Endothelial cell of umbilical vein (primary cell): ENCODE measurements at regions not wholly inside any gene's neighbourhood (a gene's known extent, or its start where the extent isn't known, plus 50 kb on each side); places are given as distances from the start of the nearest gene placed in this dataset.

Experiments used
- BruUV-seq: library from RNA; stranded (reverse); fragments of 400-500 nt; replicated peaks from 2 replicates; lab custom pipeline; 2021; lab: Mats Ljungman, UMichigan
- CTCF ChIA-PET: fragments of 300-600, 350-600 bp; sonication (Branson Sonifier 250); formaldehyde crosslinking; loops from one replicate; lab custom pipeline; 2021; ENCODE audit warnings: antibody characterized with exemption, inconsistent platforms; lab: Charles Lee
- POLR2A ChIA-PET: fragments of 300-600, 350-600 bp; sonication (Branson Sonifier 250); formaldehyde crosslinking; loops from one replicate; lab custom pipeline; 2021; ENCODE audit warnings: antibody characterized with exemption, inconsistent platforms; lab: Charles Lee
- DNase-seq: peaks from one replicate; pipeline ENCODE4 v3.0.0-alpha.2; 2011; ENCODE audit warnings: low read depth, low spot score
- FAIRE-seq: peaks from 2 replicates; lab custom pipeline; 2011; peaks lifted over from hg19 to GRCh38; lab: Jason Lieb, UNC
- H2AFZ ChIP-seq: 2 replicates; pipeline ENCODE4 v1.6.0; 2012; ENCODE audit warnings: low read depth, low read length, control low read depth, inconsistent platforms
- H3K27ac ChIP-seq: 2 replicates; pipeline ENCODE4 v1.5.1; 2011; ENCODE audit warnings: low read depth, mild to moderate bottlenecking, control low read depth, low read length, moderate library complexity; ENCODE audit not compliant: insufficient read depth
- H3K27me3 ChIP-seq, 2 experiments: 2 replicates each; pipeline versions ENCODE4 v1.6.0 to v1.6.1; 2011; ENCODE audit warnings: low read length in 2 of 2, mixed read lengths in 1 of 2; ENCODE audit not compliant: control insufficient read depth in 2 of 2, insufficient read depth in 2 of 2
- H3K36me3 ChIP-seq, 2 experiments: 2 replicates in 1 of 2; 3 replicates in 1 of 2; pipeline ENCODE4 v1.5.1; 2011; ENCODE audit warnings: low read length in 2 of 2, mild to moderate bottlenecking in 1 of 2, moderate library complexity in 1 of 2; ENCODE audit not compliant: control insufficient read depth in 2 of 2, insufficient read depth in 2 of 2; ENCODE audit errors: extremely low read depth in 1 of 2
- H3K4me1 ChIP-seq: 3 replicates; pipeline ENCODE4 v1.5.1; 2011; ENCODE audit warnings: mild to moderate bottlenecking, low read length; ENCODE audit not compliant: control insufficient read depth, insufficient read depth; ENCODE audit errors: extremely low read depth
- H3K4me2 ChIP-seq: 2 replicates; pipeline ENCODE4 v1.6.1; 2011; ENCODE audit warnings: low read length, control low read depth, mixed read lengths; ENCODE audit not compliant: insufficient read depth
- H3K4me3 ChIP-seq, 3 experiments: fragments of 200-600 bp in 1 of 3; sonication (generic), shearing (Covaris generic) in 1 of 3; replicated peaks in 1 of 3; 2 replicates each; pipeline ENCODE4 v1.5.1; 2011 to 2016; ENCODE audit warnings: control low read depth in 3 of 3, low read length in 3 of 3, mild to moderate bottlenecking in 2 of 3, inconsistent platforms in 1 of 3, low read depth in 1 of 3, moderate library complexity in 1 of 3; ENCODE audit not compliant: insufficient read depth in 1 of 3
- H3K79me2 ChIP-seq: 2 replicates; pipeline ENCODE4 v1.6.0; 2012; ENCODE audit warnings: low read length, inconsistent platforms; ENCODE audit not compliant: control insufficient read depth, insufficient read depth
- H3K9ac ChIP-seq: replicated peaks from 2 replicates; pipeline ENCODE3; 2011; ENCODE audit warnings: low read length, control low read depth; ENCODE audit not compliant: insufficient read depth; ENCODE audit errors: extremely low read depth
- H3K9me1 ChIP-seq: replicated peaks from 3 replicates; pipeline ENCODE4 v1.6.0; 2011; ENCODE audit warnings: mild to moderate bottlenecking, low read length; ENCODE audit not compliant: control insufficient read depth, insufficient read depth; ENCODE audit errors: extremely low read depth
- H3K9me3 ChIP-seq: replicated peaks from 2 replicates; pipeline ENCODE4 v1.5.1; 2012; ENCODE audit warnings: low read length, inconsistent platforms; ENCODE audit not compliant: control insufficient read depth, insufficient read depth
- H4K20me1 ChIP-seq: replicated peaks from 2 replicates; pipeline ENCODE3; 2011; ENCODE audit warnings: mild to moderate bottlenecking, low read length; ENCODE audit not compliant: control insufficient read depth, insufficient read depth; ENCODE audit errors: extremely low read depth
- EZH2 ChIP-seq: IDR thresholded peaks from 2 replicates; pipeline ENCODE4 v1.6.1; 2012; ENCODE audit warnings: borderline replicate concordance, low read depth, mild to moderate bottlenecking, moderate library complexity, low read length, inconsistent platforms; ENCODE audit not compliant: severe bottlenecking
- FOS ChIP-seq: IDR thresholded peaks from 2 replicates; pipeline ENCODE4 v1.6.1; 2011; ENCODE audit warnings: mild to moderate bottlenecking, low read length, moderate library complexity, borderline replicate concordance; ENCODE audit not compliant: insufficient read depth
- GATA2 ChIP-seq: IDR thresholded peaks from 2 replicates; pipeline ENCODE4 v1.7.0; 2011; ENCODE audit warnings: low read depth, mild to moderate bottlenecking, moderate library complexity, mixed read lengths, low read length; ENCODE audit not compliant: insufficient read length, insufficient read depth
- JUN ChIP-seq: IDR thresholded peaks from 2 replicates; pipeline ENCODE4 v1.6.1; 2011; ENCODE audit warnings: borderline replicate concordance, low read depth; ENCODE audit not compliant: insufficient read length, insufficient read depth
- MYC ChIP-seq: IDR thresholded peaks from one replicate; pipeline ENCODE4 v1.6.1; 2011; ENCODE audit warnings: mild to moderate bottlenecking, low read depth, low read length
- POLR2A ChIP-seq: IDR thresholded peaks from 2 replicates; pipeline ENCODE4 v1.6.1; 2012; ENCODE audit warnings: low read depth, mild to moderate bottlenecking, control low read depth, low read length
- POLR2AphosphoS5 ChIP-seq: IDR thresholded peaks from 2 replicates; pipeline ENCODE4 v1.6.1; 2012; ENCODE audit warnings: low read depth, mild to moderate bottlenecking, control low read depth, low read length, moderate library complexity; ENCODE audit not compliant: insufficient read depth
- dilution Hi-C: fragments of 300-500 bp; cut with MboI; formaldehyde crosslinking; loops from one replicate; pipeline ENCODE4 v1.15.0; 2019; ENCODE audit warnings: low sequenced_read_pairs; ENCODE audit not compliant: extremely low pct_ligation_motif_present
- intact Hi-C: fragments of 100-400 bp; cut with micrococcal nuclease; formaldehyde crosslinking; loops from one replicate; pipeline ENCODE4 v1.10.0; 2022
- TF ChIP-seq, protein P1 (sequence below), 2 donors: IDR thresholded peaks; 1 replicate in 1 of 2; 2 replicates in 1 of 2; pipeline ENCODE4 v1.5.1; 2011; ENCODE audit warnings: low read length in 2 of 2, mild to moderate bottlenecking in 2 of 2, moderate library complexity in 2 of 2, control low read depth in 1 of 2, inconsistent platforms in 1 of 2, low read depth in 1 of 2; ENCODE audit not compliant: insufficient read depth in 1 of 2; ENCODE audit errors: extremely low read depth in 1 of 2
- TF ChIP-seq, protein P2 (sequence below): IDR thresholded peaks from 2 replicates; pipeline ENCODE4 v1.6.1; 2011; ENCODE audit not compliant: insufficient read depth, insufficient read length

DNA sequence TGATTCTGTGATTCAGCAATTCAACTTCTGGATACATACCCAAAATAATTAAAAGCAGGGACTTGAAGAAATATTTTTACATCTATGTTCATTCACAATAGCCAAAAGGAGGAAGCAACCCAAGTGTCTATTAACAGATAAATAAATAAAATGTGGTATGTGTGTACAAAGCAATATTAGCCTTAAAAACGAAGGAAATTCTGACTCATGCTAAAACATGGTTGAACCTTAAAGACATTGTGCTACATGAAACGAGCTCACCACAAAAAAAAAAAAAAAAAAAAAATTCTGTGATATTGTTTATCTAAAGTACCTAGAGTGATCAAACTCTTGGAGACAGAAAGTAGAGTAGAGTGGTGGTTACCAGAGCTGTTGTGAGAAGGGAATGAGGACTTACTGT lies 54.8 kb upstream of the TFAP2D start:
- intact Hi-C loops (loop anchor here (5.0 kb wide), 1 partner anchor 64 kb away; no protein-coding TSS in a partner anchor), dilution Hi-C loops (no loop called here)
- Histone ChIP-seq H3K9me3 (no peaks in the 10 kb centered on the region), H3K4me1 (peaks cover 57% of the 10 kb centered on the region), H4K20me1 (no peaks in the 10 kb centered on the region), H3K27ac (peak overlapping the region; percentile 26), H3K9ac (no peak overlapping the region), H3K4me3 (no peak overlapping the region), H3K36me3 (no peaks in the 10 kb centered on the region), H3K9me1 (no peaks in the 10 kb centered on the region), H3K79me2 (no peaks in the 10 kb centered on the region), H3K27me3 (no peaks in the 10 kb centered on the region), H2AFZ (peak overlapping the region; percentile 32), H3K4me2 (no peak overlapping the region)
- ChIA-PET POLR2A (no interaction called here), CTCF (no interaction called here)
- FAIRE-seq (no peak), DNase-seq (no peak)
- BruUV-seq = no TSS peak
- TF ChIP-seq POLR2AphosphoS5 = no peak
- TF ChIP-seq EZH2 = no peak
- TF ChIP-seq POLR2A = no peak
- TF ChIP-seq MYC = no peak
- no peak for TF ChIP-seq FOS
- no peak for TF ChIP-seq GATA2
- no peak for TF ChIP-seq JUN
- TF ChIP-seq, protein P1, sequence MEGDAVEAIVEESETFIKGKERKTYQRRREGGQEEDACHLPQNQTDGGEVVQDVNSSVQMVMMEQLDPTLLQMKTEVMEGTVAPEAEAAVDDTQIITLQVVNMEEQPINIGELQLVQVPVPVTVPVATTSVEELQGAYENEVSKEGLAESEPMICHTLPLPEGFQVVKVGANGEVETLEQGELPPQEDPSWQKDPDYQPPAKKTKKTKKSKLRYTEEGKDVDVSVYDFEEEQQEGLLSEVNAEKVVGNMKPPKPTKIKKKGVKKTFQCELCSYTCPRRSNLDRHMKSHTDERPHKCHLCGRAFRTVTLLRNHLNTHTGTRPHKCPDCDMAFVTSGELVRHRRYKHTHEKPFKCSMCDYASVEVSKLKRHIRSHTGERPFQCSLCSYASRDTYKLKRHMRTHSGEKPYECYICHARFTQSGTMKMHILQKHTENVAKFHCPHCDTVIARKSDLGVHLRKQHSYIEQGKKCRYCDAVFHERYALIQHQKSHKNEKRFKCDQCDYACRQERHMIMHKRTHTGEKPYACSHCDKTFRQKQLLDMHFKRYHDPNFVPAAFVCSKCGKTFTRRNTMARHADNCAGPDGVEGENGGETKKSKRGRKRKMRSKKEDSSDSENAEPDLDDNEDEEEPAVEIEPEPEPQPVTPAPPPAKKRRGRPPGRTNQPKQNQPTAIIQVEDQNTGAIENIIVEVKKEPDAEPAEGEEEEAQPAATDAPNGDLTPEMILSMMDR (IDR thresholded peaks at IDR 0.05; ENCODE audit: extremely low read depth in 1 of 2, insufficient read depth in 1 of 2, low read depth in 1 of 2, low read length in 2 of 2) = no peak
- TF ChIP-seq, protein P2, sequence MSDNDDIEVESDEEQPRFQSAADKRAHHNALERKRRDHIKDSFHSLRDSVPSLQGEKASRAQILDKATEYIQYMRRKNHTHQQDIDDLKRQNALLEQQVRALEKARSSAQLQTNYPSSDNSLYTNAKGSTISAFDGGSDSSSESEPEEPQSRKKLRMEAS = no peak
